GM12865 (cell line): ENCODE measurements at regions not wholly inside any gene's neighbourhood (a gene's known extent, or its start where the extent isn't known, plus 50 kb on each side); places are given as distances from the start of the nearest gene placed in this dataset.

Experiments used
- DNase-seq: peaks from one replicate; pipeline ENCODE4 v3.0.0; 2010; ENCODE audit warnings: low read depth
- H3K4me3 ChIP-seq: 2 replicates; pipeline ENCODE4 v1.5.1; 2011; ENCODE audit warnings: mild to moderate bottlenecking, low read depth, low read length, control low read depth
- TF ChIP-seq, protein P1 (sequence below): IDR thresholded peaks from 2 replicates; pipeline ENCODE4 v1.5.1; 2011; ENCODE audit warnings: low read length, control low read depth, low read depth, inconsistent platforms; ENCODE audit not compliant: insufficient read depth; ENCODE audit errors: missing control alignments

DNA sequence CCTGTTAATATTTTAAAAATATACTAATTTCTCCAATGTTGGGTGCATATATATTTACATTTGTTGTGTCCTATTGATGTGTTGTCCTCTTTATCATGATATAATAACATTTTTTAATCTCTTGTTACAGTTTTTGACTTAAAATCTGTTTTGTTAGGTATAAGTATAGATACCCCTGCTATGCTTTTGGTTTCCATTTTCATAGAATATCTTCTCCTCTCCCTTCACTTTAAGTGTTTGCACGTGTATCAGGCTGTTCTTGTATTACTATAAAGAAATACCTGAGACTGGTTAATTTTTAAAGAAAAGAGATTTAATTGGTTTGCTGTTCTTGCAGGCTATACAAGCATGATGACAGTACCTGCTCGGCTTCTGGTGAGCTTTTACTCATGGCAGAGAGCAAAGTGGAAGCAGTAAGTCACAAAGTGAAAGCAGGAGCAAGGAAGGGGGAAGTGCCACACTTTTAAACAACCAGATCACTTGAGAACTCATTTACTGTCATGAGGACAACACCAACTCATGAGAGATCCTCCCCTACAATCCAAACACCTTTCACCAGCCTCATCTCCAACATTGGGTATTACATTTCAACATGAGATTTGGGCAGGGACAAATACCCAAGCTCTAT is 340.5 kb upstream of the SYNCRIP start:
- H3K4me3 ChIP-seq: peak overlapping the region; percentile 19
- TF ChIP-seq, protein P1, sequence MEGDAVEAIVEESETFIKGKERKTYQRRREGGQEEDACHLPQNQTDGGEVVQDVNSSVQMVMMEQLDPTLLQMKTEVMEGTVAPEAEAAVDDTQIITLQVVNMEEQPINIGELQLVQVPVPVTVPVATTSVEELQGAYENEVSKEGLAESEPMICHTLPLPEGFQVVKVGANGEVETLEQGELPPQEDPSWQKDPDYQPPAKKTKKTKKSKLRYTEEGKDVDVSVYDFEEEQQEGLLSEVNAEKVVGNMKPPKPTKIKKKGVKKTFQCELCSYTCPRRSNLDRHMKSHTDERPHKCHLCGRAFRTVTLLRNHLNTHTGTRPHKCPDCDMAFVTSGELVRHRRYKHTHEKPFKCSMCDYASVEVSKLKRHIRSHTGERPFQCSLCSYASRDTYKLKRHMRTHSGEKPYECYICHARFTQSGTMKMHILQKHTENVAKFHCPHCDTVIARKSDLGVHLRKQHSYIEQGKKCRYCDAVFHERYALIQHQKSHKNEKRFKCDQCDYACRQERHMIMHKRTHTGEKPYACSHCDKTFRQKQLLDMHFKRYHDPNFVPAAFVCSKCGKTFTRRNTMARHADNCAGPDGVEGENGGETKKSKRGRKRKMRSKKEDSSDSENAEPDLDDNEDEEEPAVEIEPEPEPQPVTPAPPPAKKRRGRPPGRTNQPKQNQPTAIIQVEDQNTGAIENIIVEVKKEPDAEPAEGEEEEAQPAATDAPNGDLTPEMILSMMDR: no peak
- peak; percentile 48 for DNase-seq

DNA sequence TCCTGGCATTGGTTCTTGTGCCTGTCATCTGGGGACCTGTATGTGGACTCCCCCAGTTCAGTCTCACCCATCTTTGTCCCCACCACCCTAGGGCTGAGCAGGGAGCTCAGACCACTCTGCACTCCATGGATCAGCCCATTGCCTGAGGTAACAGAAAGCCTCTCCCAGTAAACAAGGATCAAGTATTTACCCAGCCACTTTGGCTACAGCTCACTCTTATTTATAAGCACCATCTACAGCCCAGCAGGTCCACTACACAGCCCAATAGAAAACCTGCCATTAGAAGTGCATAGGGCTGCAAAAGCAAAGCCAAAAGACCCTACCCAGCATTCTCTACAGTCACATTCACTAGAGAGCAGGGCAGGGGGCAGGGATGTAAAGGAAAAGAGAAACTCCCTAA is 335.0 kb upstream of the SYNCRIP start:
- TF ChIP-seq, protein P1: no peak
- no peak for DNase-seq
- H3K4me3 ChIP-seq: no peak overlapping the region

GRCh38 chr6:85975957-85976356 is 333.3 kb upstream of the SYNCRIP start:
- no peak overlapping the region for H3K4me3 ChIP-seq
- TF ChIP-seq, protein P1: no peak
- peak; percentile 45 for DNase-seq

GRCh38 chr6:85971238-85971637 is 328.6 kb upstream of the SYNCRIP start:
- no peak for DNase-seq
- H3K4me3 ChIP-seq: no peak overlapping the region
- TF ChIP-seq, protein P1: no peak

GRCh38 chr6:85966828-85967227 is 324.1 kb upstream of the SYNCRIP start:
- TF ChIP-seq, protein P1: no peak
- H3K4me3 ChIP-seq: no peak overlapping the region
- DNase-seq: no peak

DNA sequence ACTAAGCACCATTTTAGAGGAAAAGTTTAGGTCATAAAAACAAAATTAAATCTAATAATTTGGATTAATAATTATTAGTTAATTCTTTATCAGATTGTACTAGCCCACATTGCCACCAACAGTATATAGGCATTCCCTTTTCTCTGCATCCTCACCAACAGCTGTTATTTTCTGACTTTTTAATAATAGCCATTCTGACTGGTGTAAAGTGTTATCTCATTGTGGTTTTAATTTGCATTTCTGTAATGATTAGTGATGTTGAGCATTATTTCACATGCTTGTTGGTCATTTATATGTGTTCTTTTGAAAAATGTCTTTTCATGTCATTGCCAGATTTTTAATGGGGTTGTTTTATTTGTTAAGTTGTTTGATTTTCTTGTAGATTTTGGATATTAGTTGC is 319.1 kb upstream of the SYNCRIP start:
- no peak for DNase-seq
- no peak overlapping the region for H3K4me3 ChIP-seq
- TF ChIP-seq, protein P1: no peak

DNA sequence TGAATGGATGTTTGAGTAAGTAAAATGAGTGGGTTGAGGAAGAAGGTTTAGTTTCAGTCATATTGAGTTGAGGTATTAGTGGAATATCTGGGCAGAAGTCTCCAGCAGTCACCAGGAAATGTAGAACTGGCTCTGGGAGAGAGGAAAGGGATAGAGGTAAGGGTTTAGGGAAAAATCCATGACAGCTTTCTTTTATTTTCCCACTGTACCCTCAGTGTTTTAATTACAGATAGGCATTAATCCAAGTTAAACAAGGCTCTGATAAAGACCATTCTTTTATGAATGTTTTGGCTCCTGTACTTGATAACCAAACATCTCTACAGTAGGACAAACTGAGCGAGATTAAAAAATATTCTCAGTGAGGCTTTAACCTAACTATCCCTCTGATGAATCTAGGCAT is 318.4 kb upstream of the SYNCRIP start:
- TF ChIP-seq, protein P1: no peak
- H3K4me3 ChIP-seq: no peak overlapping the region
- DNase-seq: no peak
